Astrocyte of the cerebellum (primary cell): ENCODE measurements at regions not wholly inside any gene's neighbourhood (a gene's known extent, or its start where the extent isn't known, plus 50 kb on each side); places are given as distances from the start of the nearest gene placed in this dataset.

Experiments
- DNase-seq: peaks from one replicate; pipeline ENCODE4 v3.0.0-alpha.2; 2011; ENCODE audit warnings: low read depth
- H3K4me3 ChIP-seq: 2 replicates; pipeline ENCODE4 v1.5.1; 2011; ENCODE audit warnings: mild to moderate bottlenecking, low read depth, low read length, moderate library complexity
- in situ Hi-C: cut with HindIII; loops from 2 replicates; pipeline ENCODE4 v1.10.0; 2017; ENCODE audit warnings: low sequenced_read_pairs
- TF ChIP-seq, protein P1 (sequence below): IDR thresholded peaks from 2 replicates; pipeline ENCODE4 v1.5.1; 2012; ENCODE audit warnings: low read length, low read depth, moderate library complexity, mild to moderate bottlenecking; ENCODE audit errors: missing control alignments

DNA sequence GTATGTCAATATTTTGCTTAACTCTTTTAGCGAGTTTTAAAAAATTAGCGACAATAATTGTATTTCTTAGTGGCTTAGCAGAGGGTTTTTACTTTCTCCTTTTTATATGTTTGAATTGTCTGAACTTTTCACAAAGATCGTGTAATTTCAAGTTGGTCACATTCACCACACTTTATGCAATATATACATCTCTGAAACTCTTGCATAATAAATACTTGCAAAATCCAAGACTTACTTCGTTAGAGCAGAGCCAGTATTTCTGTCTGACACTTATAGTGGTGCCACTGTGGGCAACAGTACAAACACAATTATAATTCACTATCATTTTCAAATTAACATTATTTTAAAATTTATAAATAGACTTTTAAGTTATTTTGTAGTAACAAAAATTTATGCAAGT is 62.0 kb downstream of the SUCNR1 start:
- no peak overlapping the region for H3K4me3 ChIP-seq
- DNase-seq: no peak
- TF ChIP-seq, protein P1, sequence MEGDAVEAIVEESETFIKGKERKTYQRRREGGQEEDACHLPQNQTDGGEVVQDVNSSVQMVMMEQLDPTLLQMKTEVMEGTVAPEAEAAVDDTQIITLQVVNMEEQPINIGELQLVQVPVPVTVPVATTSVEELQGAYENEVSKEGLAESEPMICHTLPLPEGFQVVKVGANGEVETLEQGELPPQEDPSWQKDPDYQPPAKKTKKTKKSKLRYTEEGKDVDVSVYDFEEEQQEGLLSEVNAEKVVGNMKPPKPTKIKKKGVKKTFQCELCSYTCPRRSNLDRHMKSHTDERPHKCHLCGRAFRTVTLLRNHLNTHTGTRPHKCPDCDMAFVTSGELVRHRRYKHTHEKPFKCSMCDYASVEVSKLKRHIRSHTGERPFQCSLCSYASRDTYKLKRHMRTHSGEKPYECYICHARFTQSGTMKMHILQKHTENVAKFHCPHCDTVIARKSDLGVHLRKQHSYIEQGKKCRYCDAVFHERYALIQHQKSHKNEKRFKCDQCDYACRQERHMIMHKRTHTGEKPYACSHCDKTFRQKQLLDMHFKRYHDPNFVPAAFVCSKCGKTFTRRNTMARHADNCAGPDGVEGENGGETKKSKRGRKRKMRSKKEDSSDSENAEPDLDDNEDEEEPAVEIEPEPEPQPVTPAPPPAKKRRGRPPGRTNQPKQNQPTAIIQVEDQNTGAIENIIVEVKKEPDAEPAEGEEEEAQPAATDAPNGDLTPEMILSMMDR: no peak
- in situ Hi-C loops: no loop called here

DNA sequence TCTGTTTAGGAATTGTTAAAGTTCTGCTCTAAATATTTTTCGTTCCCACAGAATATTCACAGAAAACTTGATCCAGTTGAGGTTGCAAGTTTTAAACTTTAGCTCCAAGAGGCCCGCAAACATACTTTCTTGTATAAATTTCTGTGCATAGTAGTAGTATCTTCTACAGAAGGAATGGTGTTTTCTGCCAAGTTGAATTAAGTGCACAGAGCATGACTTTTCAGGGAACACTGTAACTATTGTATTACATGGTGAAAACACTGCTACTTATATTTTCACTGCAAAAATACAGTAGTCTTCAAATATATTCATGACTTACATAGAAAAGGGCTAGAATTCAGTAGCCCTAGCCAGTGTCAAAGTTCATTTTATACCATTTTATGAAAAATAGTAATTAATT is 67.0 kb downstream of the SUCNR1 start:
- H3K4me3 ChIP-seq: no peak overlapping the region
- TF ChIP-seq, protein P1: no peak
- no peak for DNase-seq
- in situ Hi-C loops: no loop called here

- in situ Hi-C loops: no loop called here
Measured at GRCh38 chr3:151943539-151943938, 70.1 kb downstream of the SUCNR1 start.

DNA sequence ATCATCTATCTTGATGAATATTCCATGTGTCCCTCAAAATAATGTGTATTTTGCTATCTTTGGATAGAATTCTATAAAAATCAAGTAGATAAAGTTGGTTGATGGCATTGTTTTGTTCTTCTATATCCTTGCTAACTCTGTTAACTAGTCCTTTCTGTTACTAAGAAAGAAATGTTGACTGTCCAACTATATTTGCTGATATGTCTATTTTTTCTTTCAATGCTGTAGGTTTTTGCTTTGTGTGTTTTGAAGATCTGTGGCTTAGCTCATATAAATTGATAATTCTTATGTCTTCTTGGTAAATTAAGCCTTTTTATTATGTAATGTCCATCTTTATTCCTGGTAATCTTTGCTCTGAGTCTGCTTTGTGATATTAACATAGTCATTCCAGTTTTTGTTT is 70.9 kb downstream of the SUCNR1 start:
- TF ChIP-seq, protein P1: no peak
- in situ Hi-C loops: no loop called here
- H3K4me3 ChIP-seq: no peak overlapping the region
- no peak for DNase-seq

More at GRCh38 chr3:151943539-151943938, 70.1 kb downstream of the SUCNR1 start:
- TF ChIP-seq, protein P1: no peak
- DNase-seq: no peak
- no peak overlapping the region for H3K4me3 ChIP-seq

GRCh38 chr3:151946606-151947005 is 73.2 kb downstream of the SUCNR1 start:
- DNase-seq: no peak
- TF ChIP-seq, protein P1: no peak
- in situ Hi-C loops: no loop called here
- H3K4me3 ChIP-seq: no peak overlapping the region

DNA sequence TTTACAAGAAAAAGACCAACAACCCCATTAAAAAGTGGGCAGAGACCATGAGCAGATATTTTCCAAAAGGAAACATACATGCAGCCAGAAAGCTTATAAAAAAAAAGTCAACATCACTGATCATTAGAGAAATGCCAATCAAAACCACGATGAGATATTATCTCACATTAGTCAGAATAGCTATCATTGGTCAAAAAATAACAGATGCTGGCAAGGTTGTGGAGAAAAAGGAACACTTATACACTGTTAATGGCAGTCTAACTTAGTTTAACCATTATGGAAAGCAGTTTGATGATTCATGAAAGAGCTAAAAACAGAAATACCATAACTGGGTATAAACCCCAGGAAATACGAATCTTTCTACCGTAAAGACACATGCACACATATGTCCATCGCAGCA is 76.3 kb downstream of the SUCNR1 start:
- H3K4me3 ChIP-seq: no peak overlapping the region
- in situ Hi-C loops: no loop called here
- TF ChIP-seq, protein P1: no peak
- no peak for DNase-seq

- in situ Hi-C loops: no loop called here
- TF ChIP-seq, protein P1: no peak
- DNase-seq: no peak
- no peak overlapping the region for H3K4me3 ChIP-seq
Measured at GRCh38 chr3:151955356-151955755, 81.9 kb downstream of the SUCNR1 start.
